SU-DHL-6 (cell line): ENCODE measurements at regions not wholly inside any gene's neighbourhood (a gene's known extent, or its start where the extent isn't known, plus 50 kb on each side); places are given as distances from the start of the nearest gene placed in this dataset.

Experiments
- CTCF ChIP-seq: fragments of 200-600 bp; sonication (generic); IDR thresholded peaks from one replicate; pipeline ENCODE4 v1.5.1; 2017; ENCODE audit warnings: antibody characterized with exemption, mild to moderate bottlenecking, low read length, moderate library complexity; ENCODE audit not compliant: insufficient read depth, poor library complexity, severe bottlenecking
- EZH2phosphoT487 ChIP-seq: fragments of 200-600 bp; sonication (generic), shearing (Covaris generic); conservative IDR thresholded peaks from 2 replicates; pipeline ENCODE4 v1.6.1; 2018; ENCODE audit warnings: mild to moderate bottlenecking, antibody characterized with exemption, low read length, moderate library complexity, mixed read lengths

DNA sequence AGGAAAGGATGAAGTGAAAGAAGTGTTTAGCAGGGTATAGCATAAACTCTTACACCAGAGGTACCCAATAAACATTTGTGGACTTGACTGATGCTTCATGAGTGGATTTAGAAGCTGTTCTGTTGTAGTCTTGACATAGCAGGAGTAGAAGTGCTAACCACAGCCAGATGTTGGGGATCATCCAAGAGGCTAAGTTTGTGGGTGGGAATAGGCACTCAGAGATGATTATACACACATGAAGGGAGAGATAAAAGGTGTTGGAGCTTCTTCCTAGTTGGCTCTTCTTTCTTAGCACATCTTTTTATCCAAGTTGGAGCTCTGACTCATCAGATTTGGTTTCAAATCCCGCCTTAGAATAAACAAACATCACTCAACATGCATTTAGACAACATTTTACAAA, 166.7 kb upstream of the E2F7 start:
- TF ChIP-seq CTCF (no peak), EZH2phosphoT487 (no peak)
